K562 (cell line): ENCODE measurements at regions not wholly inside any gene's neighbourhood (a gene's known extent, or its start where the extent isn't known, plus 50 kb on each side); places are given as distances from the start of the nearest gene placed in this dataset.

Experiments used
- ATAC-seq: fragments of 200-7000 bp; cut with Tn5 transposase; 3 replicates; pipeline ENCODE4 v1.9.1; 2020; ENCODE audit warnings: moderate library complexity
- BruUV-seq: library from RNA; stranded (reverse); fragments of 400-500 nt; replicated peaks from 2 replicates; lab custom pipeline; 2021; lab: Mats Ljungman, UMichigan
- CTCF ChIA-PET: fragments of 300-600 bp; formaldehyde crosslinking; extraction: SDS; loops from one replicate; lab custom pipeline; 2021; ENCODE audit warnings: low intra/inter-chr PET ratio; lab: Yijun Ruan, JAX
- POLR2A ChIA-PET: fragments of 300-600, 350-650 bp; sonication (Branson Sonifier 250); formaldehyde crosslinking; extraction: SDS; loops from one replicate; lab custom pipeline; 2021; ENCODE audit warnings: antibody characterized with exemption, inconsistent platforms; lab: Yijun Ruan, JAX
- DNase-seq, 4 experiments: peaks; one replicate each; pipeline versions ENCODE4 v3.0.0 to v3.0.0-alpha.2; 2011 to 2018; ENCODE audit warnings: low spot score in 3 of 4, mixed read lengths in 3 of 4; ENCODE audit errors: extremely low read depth in 1 of 4
- FAIRE-seq: peaks from 2 replicates; lab custom pipeline; 2011; peaks lifted over from hg19 to GRCh38; lab: Jason Lieb, UNC
- H2AFZ ChIP-seq: 2 replicates; pipeline ENCODE4 v1.6.0; 2011; ENCODE audit warnings: low read depth, low read length, control low read depth, inconsistent platforms
- H3K27ac ChIP-seq: fragments of 200-600 bp; 3 replicates; pipeline ENCODE4 v1.8.0; 2011; ENCODE audit warnings: low read depth, mild to moderate bottlenecking, control low read depth, inconsistent platforms, low read length, moderate library complexity, mixed read lengths; ENCODE audit errors: extremely low read depth
- H3K27me3 ChIP-seq, 2 experiments: fragments of 300-600 bp in 1 of 2; 2 replicates in 1 of 2; 3 replicates in 1 of 2; pipeline versions ENCODE4 v1.6.0 to v1.8.0; 2011; ENCODE audit warnings: inconsistent platforms in 2 of 2, low read length in 2 of 2, mild to moderate bottlenecking in 1 of 2, mixed read lengths in 1 of 2, moderate library complexity in 1 of 2; ENCODE audit not compliant: control insufficient read depth in 2 of 2, insufficient read depth in 2 of 2
- H3K36me3 ChIP-seq: fragments of 300-600 bp; 3 replicates; pipeline ENCODE4 v1.8.0; 2011; ENCODE audit warnings: mild to moderate bottlenecking, low read length, inconsistent platforms; ENCODE audit not compliant: control insufficient read depth, insufficient read depth
- H3K4me1 ChIP-seq, 2 experiments: fragments of 200-600 bp in 1 of 2; replicated peaks in 1 of 2; 2 replicates in 1 of 2; 3 replicates in 1 of 2; pipeline versions ENCODE4 v1.5.1 to v1.8.0; 2011; ENCODE audit warnings: inconsistent platforms in 2 of 2, low read length in 2 of 2, mild to moderate bottlenecking in 1 of 2, mixed read lengths in 1 of 2, moderate library complexity in 1 of 2; ENCODE audit not compliant: control insufficient read depth in 2 of 2, insufficient read depth in 2 of 2
- H3K4me2 ChIP-seq: 2 replicates; pipeline ENCODE4 v1.6.1; 2011; ENCODE audit warnings: low read length, control low read depth, inconsistent platforms, mixed read lengths; ENCODE audit not compliant: insufficient read depth
- H3K4me3 ChIP-seq: fragments of 200-600 bp; sonication (generic), shearing (Covaris generic); 2 replicates; pipeline ENCODE4 v1.5.1; 2016; ENCODE audit warnings: control low read depth, inconsistent platforms
- H3K79me2 ChIP-seq: fragments of 200-600 bp; 3 replicates; pipeline ENCODE4 v1.8.0; 2011; ENCODE audit warnings: low read length, inconsistent platforms; ENCODE audit not compliant: control insufficient read depth, insufficient read depth
- H3K9ac ChIP-seq, 2 experiments: 2 replicates each; pipeline versions ENCODE4 v1.6.0 to v1.6.1; 2011; ENCODE audit warnings: low read depth in 2 of 2, low read length in 2 of 2, control low read depth in 1 of 2, inconsistent platforms in 1 of 2, mild to moderate bottlenecking in 1 of 2, mixed read lengths in 1 of 2; ENCODE audit not compliant: insufficient read depth in 1 of 2
- H3K9me1 ChIP-seq: one replicate; pipeline ENCODE4 v1.6.0; 2011; ENCODE audit warnings: inconsistent platforms, mild to moderate bottlenecking, low read length, moderate library complexity; ENCODE audit not compliant: control insufficient read depth, insufficient read depth
- H3K9me3 ChIP-seq: replicated peaks from 2 replicates; pipeline ENCODE4 v1.5.1; 2011; ENCODE audit warnings: low read depth, low read length, inconsistent platforms; ENCODE audit not compliant: control insufficient read depth, insufficient read depth
- H4K20me1 ChIP-seq: replicated peaks from 2 replicates; pipeline ENCODE4 v1.6.1; 2011; ENCODE audit warnings: low read length, inconsistent platforms, mixed read lengths; ENCODE audit not compliant: control insufficient read depth, insufficient read depth
- ATF2 ChIP-seq: sonication (generic); formaldehyde crosslinking; IDR thresholded peaks from 2 replicates; pipeline ENCODE4 v1.8.1; 2022; ENCODE audit warnings: missing genetic modification reagents
- BRD4 ChIP-seq: fragments of 200-600 bp; sonication (generic); IDR thresholded peaks from 2 replicates; pipeline ENCODE4 v1.6.1; 2017; ENCODE audit warnings: inconsistent platforms
- CGGBP1 ChIP-seq: fragments of 250-450 bp; sonication (Bioruptor Pico); IDR thresholded peaks from 2 replicates; pipeline ENCODE4 v1.9.0; 2021; ENCODE audit warnings: mild to moderate bottlenecking
- DMBX1 ChIP-seq: fragments of 250-450 bp; sonication (Bioruptor Pico); IDR thresholded peaks from 2 replicates; pipeline ENCODE4 v1.8.0; 2022; ENCODE audit warnings: inconsistent platforms, mild to moderate bottlenecking, moderate library complexity, borderline replicate concordance
- E2F1 ChIP-seq: sonication (generic); formaldehyde crosslinking; IDR thresholded peaks from 2 replicates; pipeline ENCODE4 v1.8.1; 2023; ENCODE audit warnings: mild to moderate bottlenecking, missing genetic modification reagents, moderate library complexity
- ELF1 ChIP-seq: fragments of 200-800 bp; sonication (Bioruptor generic); IDR thresholded peaks from 2 replicates; pipeline ENCODE4 v1.6.1; 2016; ENCODE audit warnings: missing genetic modification characterization, missing compliant biosample characterization
- ILF3 ChIP-seq: fragments of 450-650 bp; IDR thresholded peaks from 2 replicates; pipeline ENCODE4 v1.6.1; 2018; ENCODE audit warnings: antibody characterized with exemption, mild to moderate bottlenecking, moderate library complexity, borderline replicate concordance
- L3MBTL2 ChIP-seq: fragments of 450-650 bp; IDR thresholded peaks from 2 replicates; pipeline ENCODE4 v1.6.1; 2016; ENCODE audit warnings: mild to moderate bottlenecking, moderate library complexity
- ZNF121 ChIP-seq: sonication (generic); formaldehyde crosslinking; conservative IDR thresholded peaks from 2 replicates; pipeline ENCODE4 v1.8.0; 2022; ENCODE audit warnings: missing genetic modification reagents
- ZNF668 ChIP-seq: fragments of 250-450 bp; sonication (Bioruptor Pico); IDR thresholded peaks from 2 replicates; pipeline ENCODE4 v1.8.0; 2022; ENCODE audit warnings: mild to moderate bottlenecking, inconsistent platforms
- in situ Hi-C: fragments of 300-500 bp; cut with MboI; formaldehyde crosslinking; loops from 4 replicates; pipeline ENCODE4 v1.15.0; 2018; ENCODE audit warnings: inconsistent platforms, mixed read lengths
- intact Hi-C: fragments of 100-400 bp; cut with micrococcal nuclease; formaldehyde crosslinking; loops from 2 replicates; pipeline ENCODE4 v1.14.2; 2022

GRCh38 chr11:79919350-79919749 is 478.5 kb upstream of the TENM4 start:
- in situ Hi-C loops, result no loop called here
- no peak overlapping the region for H3K9ac ChIP-seq
- no TSS peak for BruUV-seq
- no peak for ATAC-seq
- TF ChIP-seq ZNF668 (CRISPR knock-in tag) (no peak), L3MBTL2 (no peak), DMBX1 (CRISPR knock-in tag) (no peak), ATF2 (CRISPR knock-in tag) (no peak), ZNF121 (CRISPR knock-in tag) (no peak), E2F1 (CRISPR knock-in tag) (no peak), ELF1 (tag) (no peak), BRD4 (no peak), CGGBP1 (no peak), ILF3 (no peak)
- TF ChIP-seq, all 486 proteins: peak for 0
- H3K4me1 ChIP-seq, result no peaks in the 10 kb centered on the region
- FAIRE-seq, result no peak
- H3K4me2 ChIP-seq, result no peak overlapping the region
- H3K9me1 ChIP-seq, result no peaks in the 10 kb centered on the region
- H3K9me3 ChIP-seq, result 0 out of 2 replicates have a peak, but pooled peaks cover 1% of the 10 kb centered on the region
- H3K4me3 ChIP-seq, result no peak overlapping the region
- intact Hi-C loops, result no loop called here
- no peaks in the 10 kb centered on the region for H3K27me3 ChIP-seq
- no peaks in the 10 kb centered on the region for H3K79me2 ChIP-seq
- H3K36me3 ChIP-seq, result no peaks in the 10 kb centered on the region
- DNase-seq, result no peak
- ChIA-PET CTCF (no interaction called here), POLR2A (no interaction called here)
- no peaks in the 10 kb centered on the region for H4K20me1 ChIP-seq
- no peak overlapping the region for H2AFZ ChIP-seq
- no peak overlapping the region for H3K27ac ChIP-seq
